ENCODE measurements at regions not wholly inside any gene's neighbourhood (a gene's known extent, or its start where the extent isn't known, plus 50 kb on each side); places are given as distances from the start of the nearest gene placed in this dataset.

- Mint-ChIP-seq H3K9me3 (no peaks in the 10 kb centered on the region), H3K27me3 (ENCODE audit: low read depth) (no peaks in the 10 kb centered on the region), H3K4me1 (peaks cover 24 to 25% of the 10 kb centered on the region in 2 experiments), H3K36me3 (ENCODE audit: insufficient read depth in 1 of 3, low read depth in 3 of 3) (no peaks in the 10 kb centered on the region), H3K27ac (no peak overlapping the region), H3K4me3 (no peak overlapping the region)
- TF ChIP-seq, protein P1, sequence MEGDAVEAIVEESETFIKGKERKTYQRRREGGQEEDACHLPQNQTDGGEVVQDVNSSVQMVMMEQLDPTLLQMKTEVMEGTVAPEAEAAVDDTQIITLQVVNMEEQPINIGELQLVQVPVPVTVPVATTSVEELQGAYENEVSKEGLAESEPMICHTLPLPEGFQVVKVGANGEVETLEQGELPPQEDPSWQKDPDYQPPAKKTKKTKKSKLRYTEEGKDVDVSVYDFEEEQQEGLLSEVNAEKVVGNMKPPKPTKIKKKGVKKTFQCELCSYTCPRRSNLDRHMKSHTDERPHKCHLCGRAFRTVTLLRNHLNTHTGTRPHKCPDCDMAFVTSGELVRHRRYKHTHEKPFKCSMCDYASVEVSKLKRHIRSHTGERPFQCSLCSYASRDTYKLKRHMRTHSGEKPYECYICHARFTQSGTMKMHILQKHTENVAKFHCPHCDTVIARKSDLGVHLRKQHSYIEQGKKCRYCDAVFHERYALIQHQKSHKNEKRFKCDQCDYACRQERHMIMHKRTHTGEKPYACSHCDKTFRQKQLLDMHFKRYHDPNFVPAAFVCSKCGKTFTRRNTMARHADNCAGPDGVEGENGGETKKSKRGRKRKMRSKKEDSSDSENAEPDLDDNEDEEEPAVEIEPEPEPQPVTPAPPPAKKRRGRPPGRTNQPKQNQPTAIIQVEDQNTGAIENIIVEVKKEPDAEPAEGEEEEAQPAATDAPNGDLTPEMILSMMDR (conservative IDR thresholded peaks at IDR 0.05): no peak
- peaks cover 9% of the 10 kb centered on the region; the same call in 1 of the 2 replicates for H3K4me1 ChIP-seq (ENCODE audit: insufficient read depth, low read length)
- no peak overlapping the region for H3K4ac ChIP-seq (ENCODE audit: low read depth, low read length)
- H4K20me1 ChIP-seq (ENCODE audit: control insufficient read depth, insufficient read depth, insufficient read length): no peaks in the 10 kb centered on the region
- H3K23me2 ChIP-seq (ENCODE audit: insufficient read length, low read depth, low read length, poor library complexity, severe bottlenecking): no peaks in the 10 kb centered on the region
- H4K91ac ChIP-seq (ENCODE audit: insufficient read length, low read depth, low read length): no peak overlapping the region
- H2BK15ac ChIP-seq (ENCODE audit: low read depth, low read length): no peak overlapping the region
- H3K14ac ChIP-seq (ENCODE audit: insufficient read depth, low read length): no peak overlapping the region
- H3K27me3 ChIP-seq (ENCODE audit: insufficient read depth, low read length): no peaks in the 10 kb centered on the region
- no peak overlapping the region for H3K27ac ChIP-seq (ENCODE audit: insufficient read length, low read depth, low read length)
- no peaks in the 10 kb centered on the region for H3K79me2 ChIP-seq (ENCODE audit: insufficient read depth, low read length)
- H4K8ac ChIP-seq (replicated peaks; ENCODE audit: insufficient read length, low read depth, low read length): no peak overlapping the region
- no peak overlapping the region for H2BK5ac ChIP-seq (ENCODE audit: insufficient read length, low read length)
- H2BK20ac ChIP-seq (ENCODE audit: low read depth, low read length, poor library complexity, severe bottlenecking): no peak overlapping the region
- H2AFZ ChIP-seq (ENCODE audit: low read length): no peak overlapping the region
- H3K9me3 ChIP-seq (ENCODE audit: control insufficient read depth, low read depth, low read length): no peaks in the 10 kb centered on the region
- H2AK5ac ChIP-seq (ENCODE audit: insufficient read length, low read length): no peak overlapping the region
- H3K9ac ChIP-seq (ENCODE audit: extremely low read depth, insufficient read length, low read length): no peak overlapping the region
- H3K4me2 ChIP-seq (ENCODE audit: insufficient read depth, insufficient read length, low read length): no peak overlapping the region
- H3K79me1 ChIP-seq (ENCODE audit: insufficient read depth, low read depth, low read length, poor library complexity, severe bottlenecking): no peaks in the 10 kb centered on the region
- H3K18ac ChIP-seq (ENCODE audit: insufficient read length, low read depth, low read length): no peak overlapping the region
- H3K56ac ChIP-seq (ENCODE audit: insufficient read length, low read depth, low read length): no peak overlapping the region
- no peak overlapping the region for H4K5ac ChIP-seq (ENCODE audit: insufficient read length, low read depth, low read length)
- no peak overlapping the region for H3K23ac ChIP-seq (ENCODE audit: insufficient read length, low read depth, low read length)
- no peak overlapping the region for H2BK120ac ChIP-seq (ENCODE audit: low read depth, low read length, poor library complexity, severe bottlenecking)
- no peak overlapping the region for H3T11ph ChIP-seq (ENCODE audit: low read length)
- H2BK12ac ChIP-seq (ENCODE audit: insufficient read length, low read depth, low read length): no peak overlapping the region
- no peak for DNase-seq
- no CpG with 5 or more reads among the region's 2 CpGs for WGBS (ENCODE audit: extremely low coverage, insufficient read length, low lambda C conversion rate)
Measured at GRCh38 chr3:27657871-27658270, 64.3 kb downstream of the EOMES start.
